ENCODE measurements at regions not wholly inside any gene's neighbourhood (a gene's known extent, or its start where the extent isn't known, plus 50 kb on each side); places are given as distances from the start of the nearest gene placed in this dataset.

DNA sequence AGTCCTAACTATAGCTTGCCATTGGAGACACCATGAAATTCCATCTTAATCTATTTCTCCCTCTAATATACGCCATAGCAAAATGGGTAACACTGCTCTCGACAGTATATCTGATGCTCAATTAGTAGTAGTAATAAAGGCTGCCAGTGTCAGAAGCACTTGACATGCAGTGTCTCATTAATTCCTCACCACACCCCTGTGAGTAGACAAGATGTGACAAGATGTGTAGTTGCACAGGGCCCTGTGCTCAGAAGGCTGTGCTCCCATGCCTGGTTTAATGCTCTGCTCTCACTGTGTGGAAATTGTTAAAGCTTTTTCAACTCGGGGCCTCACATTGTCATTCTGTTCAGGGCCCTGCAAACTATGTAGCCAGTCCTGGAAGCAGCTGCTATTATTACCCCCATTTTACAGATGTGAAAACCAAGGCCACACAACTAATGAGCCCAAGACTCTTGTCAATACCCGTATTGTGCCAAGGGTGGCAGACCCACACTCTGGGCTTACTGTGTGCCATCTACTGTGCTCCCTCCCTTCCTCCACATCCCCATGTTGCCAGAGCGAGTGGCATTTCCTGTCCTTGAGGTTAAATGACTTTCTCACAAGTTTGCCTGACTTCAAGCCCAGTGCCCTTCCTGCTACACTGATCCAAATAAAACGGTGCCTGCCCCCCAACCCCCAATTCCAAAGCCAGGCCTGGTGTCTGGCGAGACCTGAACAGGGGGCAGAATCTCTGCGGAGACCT lies 287.3 kb upstream of the CCL2 start:
- TF ChIP-seq, protein P1, sequence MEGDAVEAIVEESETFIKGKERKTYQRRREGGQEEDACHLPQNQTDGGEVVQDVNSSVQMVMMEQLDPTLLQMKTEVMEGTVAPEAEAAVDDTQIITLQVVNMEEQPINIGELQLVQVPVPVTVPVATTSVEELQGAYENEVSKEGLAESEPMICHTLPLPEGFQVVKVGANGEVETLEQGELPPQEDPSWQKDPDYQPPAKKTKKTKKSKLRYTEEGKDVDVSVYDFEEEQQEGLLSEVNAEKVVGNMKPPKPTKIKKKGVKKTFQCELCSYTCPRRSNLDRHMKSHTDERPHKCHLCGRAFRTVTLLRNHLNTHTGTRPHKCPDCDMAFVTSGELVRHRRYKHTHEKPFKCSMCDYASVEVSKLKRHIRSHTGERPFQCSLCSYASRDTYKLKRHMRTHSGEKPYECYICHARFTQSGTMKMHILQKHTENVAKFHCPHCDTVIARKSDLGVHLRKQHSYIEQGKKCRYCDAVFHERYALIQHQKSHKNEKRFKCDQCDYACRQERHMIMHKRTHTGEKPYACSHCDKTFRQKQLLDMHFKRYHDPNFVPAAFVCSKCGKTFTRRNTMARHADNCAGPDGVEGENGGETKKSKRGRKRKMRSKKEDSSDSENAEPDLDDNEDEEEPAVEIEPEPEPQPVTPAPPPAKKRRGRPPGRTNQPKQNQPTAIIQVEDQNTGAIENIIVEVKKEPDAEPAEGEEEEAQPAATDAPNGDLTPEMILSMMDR (IDR thresholded peaks at IDR 0.05) = no peak
- TF ChIP-seq POLR2AphosphoS5 (IDR thresholded peaks at IDR 0.05) = no peak
